Endodermal cell (in vitro differentiated cells): ENCODE measurements at regions not wholly inside any gene's neighbourhood (a gene's known extent, or its start where the extent isn't known, plus 50 kb on each side); places are given as distances from the start of the nearest gene placed in this dataset.

Experiments used
- DNase-seq: peaks from one replicate; pipeline ENCODE4 v3.0.0-alpha.2; 2017
- H3K27ac ChIP-seq: 2 replicates; pipeline ENCODE4 v1.5.1; 2013; ENCODE audit warnings: mild to moderate bottlenecking, low read depth, low read length, moderate library complexity
- H3K27me3 ChIP-seq: 2 replicates; pipeline ENCODE4 v1.6.1; 2013; ENCODE audit warnings: mild to moderate bottlenecking, low read length, moderate library complexity; ENCODE audit not compliant: insufficient read depth, control insufficient read depth, poor library complexity, severe bottlenecking
- H3K36me3 ChIP-seq: 2 replicates; pipeline ENCODE4 v1.7.0; 2013; ENCODE audit warnings: mild to moderate bottlenecking, low read length, moderate library complexity; ENCODE audit not compliant: control insufficient read depth, insufficient read depth
- H3K4me1 ChIP-seq: one replicate; pipeline ENCODE4 v1.7.0; 2013; ENCODE audit warnings: low read length; ENCODE audit not compliant: control insufficient read depth, insufficient read depth
- H3K4me3 ChIP-seq: 2 replicates; pipeline ENCODE4 v1.5.1; 2013; ENCODE audit warnings: mild to moderate bottlenecking, low read length, moderate library complexity
- H3K9ac ChIP-seq: 2 replicates; pipeline ENCODE4 v1.6.1; 2013; ENCODE audit warnings: mild to moderate bottlenecking, low read length, moderate library complexity; ENCODE audit not compliant: poor library complexity, severe bottlenecking; ENCODE audit errors: extremely low read depth
- H3K9me3 ChIP-seq: 2 replicates; pipeline ENCODE4 v1.6.1; 2013; ENCODE audit warnings: mild to moderate bottlenecking, low read length, moderate library complexity; ENCODE audit not compliant: control insufficient read depth
- H3K27ac Mint-ChIP-seq: 2 replicates; pipeline ENCODE4 v1.8.0; 2020; ENCODE audit warnings: mixed read lengths
- H3K27me3 Mint-ChIP-seq: 2 replicates; pipeline ENCODE4 v1.8.0; 2021; ENCODE audit warnings: mild to moderate bottlenecking, mixed read lengths; ENCODE audit not compliant: insufficient read depth
- H3K36me3 Mint-ChIP-seq: 2 replicates; pipeline ENCODE4 v1.8.0; 2020; ENCODE audit warnings: low read depth, mixed read lengths
- H3K4me1 Mint-ChIP-seq: 2 replicates; pipeline ENCODE4 v1.8.0; 2020; ENCODE audit warnings: mixed read lengths
- H3K4me3 Mint-ChIP-seq: 2 replicates; pipeline ENCODE4 v1.8.0; 2020; ENCODE audit warnings: mild to moderate bottlenecking, moderate library complexity, mixed read lengths
- H3K9me3 Mint-ChIP-seq: 2 replicates; pipeline ENCODE4 v1.8.0; 2020; ENCODE audit warnings: mild to moderate bottlenecking, mixed read lengths
- WGBS, 2 experiments: methylation state at CpG; one replicate each; pipeline versions ENCODE4 v1.1.5 to v1.1.7; 2013; ENCODE audit warnings: missing lambda C conversion rate in 2 of 2, mixed read lengths in 1 of 2; ENCODE audit not compliant: insufficient coverage in 1 of 2, insufficient read length in 1 of 2; 5-methylcytosine and 5-hydroxymethylcytosine counted together
- TF ChIP-seq, protein P1 (sequence below): fragments of 200-600 bp; sonication (generic); conservative IDR thresholded peaks from 2 replicates; pipeline ENCODE4 v1.5.0; 2021; ENCODE audit warnings: antibody characterized with exemption, mild to moderate bottlenecking

DNA sequence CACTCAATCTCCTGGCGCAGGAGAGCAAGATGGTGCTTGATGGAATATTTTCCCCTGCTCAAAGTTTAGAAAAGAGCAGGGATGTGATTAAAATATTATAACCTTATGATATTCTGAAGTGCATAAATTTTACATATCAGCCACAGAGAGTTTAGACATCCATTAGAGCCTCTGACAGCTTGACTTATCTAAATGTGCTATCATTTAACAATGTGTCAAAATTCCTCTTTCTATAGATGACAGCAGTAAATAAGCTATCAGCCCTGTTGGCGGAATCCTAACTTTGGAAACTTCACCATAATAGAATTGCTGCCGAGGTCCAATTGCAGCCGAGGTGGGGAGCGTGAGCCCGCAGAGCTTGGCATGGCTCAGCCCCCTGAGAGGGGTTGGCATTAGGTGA is 117.7 kb upstream of the MYL2 start:
- Mint-ChIP-seq H3K9me3 (no peaks in the 10 kb centered on the region), H3K4me3 (no peak overlapping the region), H3K4me1 (peaks cover 22% of the 10 kb centered on the region), H3K27me3 (peaks cover 33% of the 10 kb centered on the region), H3K27ac (no peak overlapping the region), H3K36me3 (no peaks in the 10 kb centered on the region)
- no peaks in the 10 kb centered on the region for H3K36me3 ChIP-seq
- DNase-seq = no peak
- 88 to 91% methylated on average over 5 to 6 of the region's 6 CpGs for WGBS, 2 experiments
- H3K4me3 ChIP-seq = no peak overlapping the region
- peaks cover 5% of the 10 kb centered on the region for H3K27me3 ChIP-seq
- no peaks in the 10 kb centered on the region for H3K4me1 ChIP-seq
- H3K9ac ChIP-seq = no peak overlapping the region
- TF ChIP-seq, protein P1, sequence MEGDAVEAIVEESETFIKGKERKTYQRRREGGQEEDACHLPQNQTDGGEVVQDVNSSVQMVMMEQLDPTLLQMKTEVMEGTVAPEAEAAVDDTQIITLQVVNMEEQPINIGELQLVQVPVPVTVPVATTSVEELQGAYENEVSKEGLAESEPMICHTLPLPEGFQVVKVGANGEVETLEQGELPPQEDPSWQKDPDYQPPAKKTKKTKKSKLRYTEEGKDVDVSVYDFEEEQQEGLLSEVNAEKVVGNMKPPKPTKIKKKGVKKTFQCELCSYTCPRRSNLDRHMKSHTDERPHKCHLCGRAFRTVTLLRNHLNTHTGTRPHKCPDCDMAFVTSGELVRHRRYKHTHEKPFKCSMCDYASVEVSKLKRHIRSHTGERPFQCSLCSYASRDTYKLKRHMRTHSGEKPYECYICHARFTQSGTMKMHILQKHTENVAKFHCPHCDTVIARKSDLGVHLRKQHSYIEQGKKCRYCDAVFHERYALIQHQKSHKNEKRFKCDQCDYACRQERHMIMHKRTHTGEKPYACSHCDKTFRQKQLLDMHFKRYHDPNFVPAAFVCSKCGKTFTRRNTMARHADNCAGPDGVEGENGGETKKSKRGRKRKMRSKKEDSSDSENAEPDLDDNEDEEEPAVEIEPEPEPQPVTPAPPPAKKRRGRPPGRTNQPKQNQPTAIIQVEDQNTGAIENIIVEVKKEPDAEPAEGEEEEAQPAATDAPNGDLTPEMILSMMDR = no peak
- H3K9me3 ChIP-seq = no peaks in the 10 kb centered on the region
- H3K27ac ChIP-seq = no peak overlapping the region

DNA sequence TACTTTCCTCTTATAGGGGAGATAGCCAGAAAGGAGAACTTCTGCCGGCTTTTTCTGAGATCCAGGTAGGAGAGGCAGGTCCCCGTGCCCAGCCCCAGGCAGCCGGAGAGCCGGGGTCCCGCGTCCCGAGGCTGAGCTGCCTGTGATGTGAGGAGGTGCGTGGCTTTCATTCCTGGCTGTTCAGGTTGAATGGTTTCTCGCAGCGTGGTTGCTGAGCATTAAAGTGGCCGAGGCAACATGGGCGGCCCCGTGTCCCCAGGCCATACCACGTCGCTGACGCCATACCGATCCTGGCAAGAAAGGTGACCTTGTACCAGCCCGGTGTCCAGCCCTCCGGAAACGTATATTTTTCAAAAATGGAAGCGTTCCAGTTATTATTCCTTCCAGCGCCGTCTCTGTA is 116.7 kb upstream of the MYL2 start:
- Mint-ChIP-seq H3K36me3 (no peaks in the 10 kb centered on the region), H3K4me3 (no peak overlapping the region), H3K4me1 (peaks cover 27% of the 10 kb centered on the region), H3K9me3 (no peaks in the 10 kb centered on the region), H3K27ac (no peak overlapping the region), H3K27me3 (peaks cover 37% of the 10 kb centered on the region)
- H3K4me3 ChIP-seq = no peak overlapping the region
- WGBS, 2 experiments = 85 to 87% methylated on average over 22 to 23 of the region's 23 CpGs
- no peak overlapping the region for H3K27ac ChIP-seq
- no peaks in the 10 kb centered on the region for H3K36me3 ChIP-seq
- TF ChIP-seq, protein P1 = no peak
- H3K9me3 ChIP-seq = no peaks in the 10 kb centered on the region
- DNase-seq = no peak
- H3K9ac ChIP-seq = no peak overlapping the region
- H3K27me3 ChIP-seq = peaks cover 5% of the 10 kb centered on the region
- no peaks in the 10 kb centered on the region for H3K4me1 ChIP-seq

DNA sequence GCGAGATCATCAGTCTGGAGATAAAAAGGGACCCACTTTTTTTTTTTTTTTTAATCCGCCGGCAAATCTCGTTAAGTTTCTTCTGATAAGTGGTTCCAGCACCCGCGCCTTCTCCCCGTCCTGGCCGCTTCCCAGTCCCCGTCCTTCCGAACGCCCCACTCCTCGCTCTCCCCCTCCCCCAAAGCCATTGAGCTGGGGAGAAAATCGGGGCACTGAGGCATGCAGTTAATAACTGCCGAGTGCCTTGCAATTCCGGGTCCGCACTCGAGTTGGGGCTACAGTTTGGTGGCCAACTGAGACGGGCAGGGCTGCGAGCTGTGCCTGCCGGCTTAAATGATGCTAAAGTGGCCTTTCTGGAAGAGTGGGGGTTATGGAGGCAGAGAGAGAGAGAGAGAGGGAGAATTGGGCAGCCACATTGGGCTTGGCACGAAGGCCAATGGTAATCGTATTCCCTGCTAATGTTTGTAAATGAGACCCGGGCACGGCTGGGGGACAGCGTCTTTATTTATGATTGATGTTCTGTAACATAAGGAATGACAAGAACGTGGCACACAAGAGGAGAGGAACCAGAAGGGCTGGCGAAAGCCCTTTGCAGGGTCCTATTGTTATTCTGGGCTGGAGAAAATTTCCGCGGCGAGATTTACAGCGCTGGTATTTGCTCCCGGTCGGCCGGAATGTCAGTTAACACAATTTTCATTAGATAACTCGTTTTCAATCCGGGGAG is 115.4 kb upstream of the MYL2 start:
- H3K4me1 ChIP-seq = peaks cover 3% of the 10 kb centered on the region
- no peaks in the 10 kb centered on the region for H3K9me3 ChIP-seq
- DNase-seq = peak; percentile 82
- H3K36me3 ChIP-seq = no peaks in the 10 kb centered on the region
- Mint-ChIP-seq H3K27me3 (peaks cover 37% of the 10 kb centered on the region), H3K27ac (peak overlapping the region; percentile 26), H3K36me3 (no peaks in the 10 kb centered on the region), H3K4me1 (peaks cover 28% of the 10 kb centered on the region), H3K9me3 (no peaks in the 10 kb centered on the region), H3K4me3 (peak overlapping the region; percentile 76)
- TF ChIP-seq, protein P1 = no peak
- H3K9ac ChIP-seq = peak overlapping the region; percentile 61
- peaks cover 5% of the 10 kb centered on the region for H3K27me3 ChIP-seq
- 1 to 3% methylated on average over 11 to 36 of the region's 36 CpGs for WGBS, 2 experiments
- H3K27ac ChIP-seq = peak overlapping the region; percentile 39
- H3K4me3 ChIP-seq = peak overlapping the region; percentile 91
